ENCODE measurements at regions not wholly inside any gene's neighbourhood (a gene's known extent, or its start where the extent isn't known, plus 50 kb on each side); places are given as distances from the start of the nearest gene placed in this dataset.

GRCh38 chr10:43782814-43783213 lies 134.1 kb upstream of the ZNF32 start:
- ChIA-PET CTCF (no interaction called here), POLR2A (no interaction called here)
- no peak overlapping the region for H3K27ac ChIP-seq (ENCODE audit: low read depth, low read length)
- no peaks in the 10 kb centered on the region for H3K27me3 ChIP-seq (ENCODE audit: control insufficient read depth, insufficient read depth, low read length)
- TF ChIP-seq CTCF (IDR thresholded peaks at IDR 0.05; ENCODE audit: low read depth, low read length) = no peak
- H3K4me3 ChIP-seq (ENCODE audit: low read depth, low read length) = no peak overlapping the region
- no peaks in the 10 kb centered on the region for H3K9me3 ChIP-seq (ENCODE audit: control insufficient read depth, insufficient read depth, low read length)
- DNase-seq (ENCODE audit: low read depth, low spot score) = no peak

GRCh38 chr10:43781480-43782361 lies 133.0 kb upstream of the ZNF32 start:
- DNase-seq (ENCODE audit: low read depth, low spot score) = no peak
- H3K27ac ChIP-seq (ENCODE audit: low read depth, low read length) = no peak overlapping the region
- H3K27me3 ChIP-seq (ENCODE audit: control insufficient read depth, insufficient read depth, low read length) = no peaks in the 10 kb centered on the region
- ChIA-PET CTCF (no interaction called here), POLR2A (no interaction called here)
- TF ChIP-seq CTCF (IDR thresholded peaks at IDR 0.05; ENCODE audit: low read depth, low read length) = no peak
- no peaks in the 10 kb centered on the region for H3K9me3 ChIP-seq (ENCODE audit: control insufficient read depth, insufficient read depth, low read length)
- no peak overlapping the region for H3K4me3 ChIP-seq (ENCODE audit: low read depth, low read length)

GRCh38 chr10:43778571-43778970 lies 129.9 kb upstream of the ZNF32 start:
- ChIA-PET CTCF (no interaction called here), POLR2A (no interaction called here)
- no peak overlapping the region for H3K27ac ChIP-seq (ENCODE audit: low read depth, low read length)
- no peaks in the 10 kb centered on the region for H3K9me3 ChIP-seq (ENCODE audit: control insufficient read depth, insufficient read depth, low read length)
- no peaks in the 10 kb centered on the region for H3K27me3 ChIP-seq (ENCODE audit: control insufficient read depth, insufficient read depth, low read length)
- no peak for DNase-seq (ENCODE audit: low read depth, low spot score)
- H3K4me3 ChIP-seq (ENCODE audit: low read depth, low read length) = no peak overlapping the region
- TF ChIP-seq CTCF (IDR thresholded peaks at IDR 0.05; ENCODE audit: low read depth, low read length) = no peak

GRCh38 chr10:43775384-43775783 lies 126.7 kb upstream of the ZNF32 start:
- no peaks in the 10 kb centered on the region for H3K27me3 ChIP-seq (ENCODE audit: control insufficient read depth, insufficient read depth, low read length)
- no peak for DNase-seq (ENCODE audit: low read depth, low spot score)
- POLR2A ChIA-PET = no interaction called here
- H3K27ac ChIP-seq (ENCODE audit: low read depth, low read length) = no peak overlapping the region
- no peak for TF ChIP-seq CTCF (IDR thresholded peaks at IDR 0.05; ENCODE audit: low read depth, low read length)
- H3K4me3 ChIP-seq (ENCODE audit: low read depth, low read length) = no peak overlapping the region
- no peaks in the 10 kb centered on the region for H3K9me3 ChIP-seq (ENCODE audit: control insufficient read depth, insufficient read depth, low read length)
- CTCF ChIA-PET = no interaction called here

GRCh38 chr10:43774234-43774769 lies 125.6 kb upstream of the ZNF32 start:
- no peaks in the 10 kb centered on the region for H3K9me3 ChIP-seq (ENCODE audit: control insufficient read depth, insufficient read depth, low read length)
- no peak for TF ChIP-seq CTCF (IDR thresholded peaks at IDR 0.05; ENCODE audit: low read depth, low read length)
- ChIA-PET CTCF (no interaction called here), POLR2A (no interaction called here)
- H3K27ac ChIP-seq (ENCODE audit: low read depth, low read length) = no peak overlapping the region
- no peak for DNase-seq (ENCODE audit: low read depth, low spot score)
- H3K27me3 ChIP-seq (ENCODE audit: control insufficient read depth, insufficient read depth, low read length) = no peaks in the 10 kb centered on the region
- H3K4me3 ChIP-seq (ENCODE audit: low read depth, low read length) = no peak overlapping the region
